Muscle layer of colon (tissue), 2 donors: ENCODE measurements at regions not wholly inside any gene's neighbourhood (a gene's known extent, or its start where the extent isn't known, plus 50 kb on each side); places are given as distances from the start of the nearest gene placed in this dataset.
"Not testable (repeated sequence)": the region's sequence is repeated elsewhere in the genome, so short reads cannot be mapped to it uniquely, and the experiment has no call there.

ENCODE experiments used
- H3K27ac ChIP-seq: one replicate; pipeline ENCODE4 v1.7.0; 2013; ENCODE audit warnings: low read depth, mild to moderate bottlenecking, low read length, moderate library complexity
- H3K27me3 ChIP-seq, 2 donors: one replicate each; pipeline ENCODE4 v1.7.0; 2013; ENCODE audit warnings: low read length in 2 of 2, mild to moderate bottlenecking in 2 of 2; ENCODE audit not compliant: insufficient read depth in 2 of 2, control insufficient read depth in 1 of 2
- H3K36me3 ChIP-seq: one replicate; pipeline ENCODE4 v1.7.0; 2013; ENCODE audit warnings: mild to moderate bottlenecking, low read length; ENCODE audit not compliant: insufficient read depth
- H3K4me1 ChIP-seq: one replicate; pipeline ENCODE4 v1.7.0; 2013; ENCODE audit warnings: mild to moderate bottlenecking, low read length; ENCODE audit not compliant: insufficient read depth
- H3K4me3 ChIP-seq, 2 donors: one replicate each; pipeline ENCODE4 v1.7.0; 2013; ENCODE audit warnings: low read length in 2 of 2, low read depth in 1 of 2, mild to moderate bottlenecking in 1 of 2, moderate library complexity in 1 of 2
- H3K9ac ChIP-seq: one replicate; pipeline ENCODE4 v1.7.0; 2013; ENCODE audit warnings: low read length
- H3K9me3 ChIP-seq: one replicate; pipeline ENCODE4 v1.7.0; 2013; ENCODE audit warnings: mild to moderate bottlenecking, low read length
- donor health status: abdominal sarcoma.
- donor health status: Adenocarcinoma of cecum.

DNA sequence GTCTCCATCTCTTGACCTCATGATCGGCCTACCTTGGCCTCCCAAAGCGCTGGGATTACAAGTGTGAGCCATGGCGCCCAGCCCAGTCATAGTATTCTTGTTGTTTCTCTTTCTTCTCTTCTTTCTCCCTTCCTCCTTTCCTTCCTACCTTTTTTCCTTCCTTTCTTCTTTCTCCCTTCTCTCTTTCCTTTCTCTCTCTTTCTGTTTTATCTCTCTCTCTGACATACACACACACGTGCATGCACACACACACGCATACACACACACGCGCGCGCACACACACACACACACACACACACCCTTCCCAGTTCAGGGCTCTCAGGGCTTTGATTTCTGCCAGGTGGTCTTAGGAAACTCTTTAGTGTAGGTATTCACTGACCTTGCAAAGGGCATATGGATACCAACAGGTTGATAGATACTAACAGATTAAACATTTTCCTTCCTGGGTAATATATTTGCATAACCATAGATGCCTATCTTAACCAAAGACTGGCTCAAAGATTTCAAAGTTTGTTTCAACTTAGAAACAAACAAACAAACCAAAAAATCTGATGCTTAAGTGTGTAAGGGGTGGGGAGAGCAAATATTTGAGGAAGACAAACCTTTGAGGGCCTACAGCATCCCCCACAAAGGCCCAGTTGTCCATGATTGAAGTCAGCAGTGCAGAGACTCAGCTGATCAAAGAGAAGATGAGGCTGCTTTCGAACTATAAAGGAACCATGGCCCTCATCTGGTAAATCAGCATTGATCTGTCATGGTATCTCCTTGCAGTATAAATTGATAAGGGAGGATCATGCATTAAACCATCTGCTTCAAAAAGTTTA, 288.2 kb upstream of the SEMA6A start:
- Histone ChIP-seq H3K27me3 (no peaks in the 10 kb centered on the region), H3K27ac (no peak overlapping the region), H3K9me3 (no peaks in the 10 kb centered on the region), H3K36me3 (no peaks in the 10 kb centered on the region), H3K4me3 (no peak overlapping the region), H3K9ac (no peak overlapping the region), H3K4me1 (no peaks in the 10 kb centered on the region)

DNA sequence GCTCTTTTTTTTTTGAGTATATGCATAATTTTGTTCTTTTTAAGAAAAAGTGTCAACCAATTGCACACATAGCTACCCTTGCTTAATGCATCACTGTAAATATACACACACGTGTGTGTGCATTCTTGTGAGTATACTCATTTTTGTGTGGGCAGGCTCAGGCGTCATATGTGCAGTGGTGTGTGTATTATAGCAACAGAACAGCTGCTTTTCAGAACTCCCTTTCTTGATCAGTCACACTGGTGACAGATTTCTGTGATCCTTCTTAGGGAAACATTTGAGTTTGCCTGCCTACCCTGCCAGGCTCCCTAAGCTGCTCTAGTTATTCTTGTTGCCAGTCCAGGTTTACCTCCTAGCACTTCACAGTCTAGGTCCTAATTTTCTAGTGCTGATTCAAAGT, 287.0 kb upstream of the SEMA6A start:
- H3K9ac ChIP-seq: no peak overlapping the region

DNA sequence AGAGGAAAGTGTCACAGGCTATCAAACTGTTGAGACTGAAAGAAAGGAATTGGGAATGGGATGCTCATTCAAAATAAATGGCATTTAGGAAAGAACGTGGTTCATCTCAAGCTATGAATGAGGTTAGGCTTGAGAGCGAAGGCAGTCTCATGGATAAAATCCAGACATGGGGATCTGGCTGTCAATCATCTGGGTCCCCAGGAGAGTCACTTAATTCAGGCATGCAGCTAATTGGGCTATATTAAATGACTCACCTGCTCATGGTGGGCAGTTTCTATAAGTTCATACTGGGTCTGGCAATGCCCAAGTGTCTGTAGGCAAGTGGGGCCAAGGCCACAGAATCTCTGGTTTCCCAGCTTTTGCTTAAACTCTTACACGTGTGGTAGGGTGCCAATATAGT, 286.5 kb upstream of the SEMA6A start:
- H3K4me3 ChIP-seq: no peak overlapping the region
- no peak overlapping the region for H3K27ac ChIP-seq
- no peaks in the 10 kb centered on the region for H3K9me3 ChIP-seq
- H3K27me3 ChIP-seq: no peaks in the 10 kb centered on the region
- H3K4me1 ChIP-seq: no peaks in the 10 kb centered on the region
- no peak overlapping the region for H3K9ac ChIP-seq
- H3K36me3 ChIP-seq: no peaks in the 10 kb centered on the region

More for the DNA sequence above, 287.0 kb upstream of the SEMA6A start:
- Histone ChIP-seq H3K27me3 (no peaks in the 10 kb centered on the region), H3K27ac (no peak overlapping the region), H3K36me3 (no peaks in the 10 kb centered on the region), H3K4me1 (no peaks in the 10 kb centered on the region), H3K4me3 (no peak overlapping the region), H3K9me3 (no peaks in the 10 kb centered on the region)

DNA sequence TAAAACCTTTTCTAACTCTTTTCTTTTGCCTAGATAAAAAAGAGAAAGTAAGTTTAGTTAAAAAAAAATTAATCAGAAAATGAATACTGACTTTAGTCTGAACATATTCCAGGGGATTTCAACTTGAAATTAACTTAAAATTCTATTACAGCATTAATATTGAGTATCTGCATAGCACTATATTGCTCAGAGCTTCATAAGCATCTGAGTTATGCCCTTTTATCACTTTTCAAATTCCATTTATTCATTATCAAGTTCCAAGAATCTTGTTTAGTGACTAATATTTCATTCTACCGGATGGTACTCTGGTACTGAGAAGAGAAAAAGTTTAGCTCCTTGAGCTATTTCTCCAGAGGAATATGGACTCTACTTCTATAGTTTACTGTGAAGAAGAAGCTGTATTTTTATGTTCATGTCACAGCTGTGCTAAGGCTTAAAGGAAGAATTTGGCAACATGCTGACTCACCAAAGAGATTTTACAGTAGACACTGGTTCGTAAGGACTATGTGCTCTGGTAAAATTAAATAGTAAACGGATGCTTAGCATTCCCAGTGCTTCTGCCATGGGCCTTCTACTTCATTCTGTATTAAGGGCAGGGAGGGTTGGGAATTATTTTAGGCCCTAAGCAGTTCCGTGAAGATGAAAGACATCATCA, 285.2 kb upstream of the SEMA6A start:
- Histone ChIP-seq H3K9ac (no peak overlapping the region), H3K4me1 (no peaks in the 10 kb centered on the region), H3K27me3 (no peaks in the 10 kb centered on the region), H3K4me3 (no peak overlapping the region), H3K36me3 (no peaks in the 10 kb centered on the region), H3K9me3 (no peaks in the 10 kb centered on the region), H3K27ac (no peak overlapping the region)

DNA sequence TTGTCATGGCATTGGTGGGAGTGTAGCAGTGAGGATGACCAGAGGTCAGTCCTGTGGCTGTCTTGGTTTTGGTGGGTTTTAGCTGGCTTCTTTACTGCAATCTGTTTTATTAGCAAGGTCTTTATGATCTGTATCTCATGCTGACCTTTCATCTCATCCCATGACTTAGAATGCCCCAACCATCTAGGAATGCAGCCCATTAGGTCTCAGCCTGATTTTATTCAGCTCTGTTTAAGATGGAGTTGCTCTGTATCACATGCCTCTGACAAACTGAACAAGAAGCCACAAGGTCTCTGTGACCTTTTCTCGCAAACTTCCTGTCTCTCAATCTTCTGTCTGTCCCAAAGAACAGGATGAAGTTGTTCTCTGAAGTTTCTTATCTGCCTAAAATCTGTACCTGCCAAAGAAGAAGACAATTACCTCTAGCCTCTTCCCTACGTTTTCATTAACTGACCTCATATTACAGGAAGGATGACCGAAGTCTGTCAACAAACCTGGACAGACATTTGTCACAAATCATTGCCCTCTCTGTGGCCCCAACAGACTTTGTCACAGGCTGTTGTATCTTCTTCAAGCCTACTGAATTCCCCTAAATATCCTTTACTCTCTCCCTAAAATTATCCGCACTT, 284.2 kb upstream of the SEMA6A start:
- no peaks in the 10 kb centered on the region for H3K27me3 ChIP-seq
- no peaks in the 10 kb centered on the region for H3K4me1 ChIP-seq
- H3K9ac ChIP-seq: no peak overlapping the region
- no peaks in the 10 kb centered on the region for H3K9me3 ChIP-seq
- H3K27ac ChIP-seq: no peak overlapping the region
- no peaks in the 10 kb centered on the region for H3K36me3 ChIP-seq
- H3K4me3 ChIP-seq: no peak overlapping the region

DNA sequence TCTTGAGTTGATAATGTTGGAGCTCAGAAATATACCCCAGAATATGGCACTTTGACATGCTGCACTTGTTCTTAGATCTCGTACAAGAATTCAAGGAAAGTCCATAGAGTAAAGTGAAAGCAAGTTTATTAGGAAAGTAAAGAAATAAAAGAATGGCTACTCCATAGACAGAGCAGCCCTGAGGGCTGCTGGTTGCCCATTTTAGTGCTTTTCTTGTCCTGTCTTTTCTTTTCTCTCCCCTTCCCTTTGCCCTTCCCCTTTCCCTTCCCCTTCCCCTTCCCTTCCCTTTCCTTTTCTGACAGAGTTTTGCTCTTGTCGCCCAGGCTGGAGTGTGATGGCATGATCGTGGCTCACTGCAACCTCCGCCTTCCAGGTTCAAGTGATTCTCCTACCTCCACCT, 283.4 kb upstream of the SEMA6A start:
- H3K4me3 ChIP-seq, H3K27ac ChIP-seq, H3K36me3 ChIP-seq, H3K4me1 ChIP-seq, H3K27me3 ChIP-seq, H3K9me3 ChIP-seq, H3K9ac ChIP-seq: not testable (repeated sequence)

DNA sequence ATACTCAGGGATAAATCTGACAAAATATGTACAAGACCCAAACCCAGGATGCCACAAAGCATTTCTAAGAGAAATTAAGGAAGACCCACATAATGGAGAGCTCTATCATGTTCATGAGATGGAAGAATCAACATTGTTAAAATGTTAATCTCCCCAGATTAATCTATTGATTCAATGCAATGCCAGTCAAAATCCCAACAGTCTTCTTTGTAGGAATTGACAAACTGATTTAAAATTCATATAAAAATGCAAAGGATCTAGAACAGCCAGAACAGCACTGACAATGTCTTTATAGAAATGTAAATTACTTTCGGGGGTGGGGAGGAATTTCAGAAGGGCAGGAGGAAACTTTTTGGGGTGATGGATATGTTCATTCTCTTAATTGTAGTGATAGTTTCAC, 281.6 kb upstream of the SEMA6A start:
- H3K9me3 ChIP-seq: no peaks in the 10 kb centered on the region
- no peak overlapping the region for H3K9ac ChIP-seq
- H3K27ac ChIP-seq: no peak overlapping the region
- no peaks in the 10 kb centered on the region for H3K27me3 ChIP-seq
- no peaks in the 10 kb centered on the region for H3K36me3 ChIP-seq
- H3K4me3 ChIP-seq: no peak overlapping the region
- no peaks in the 10 kb centered on the region for H3K4me1 ChIP-seq

DNA sequence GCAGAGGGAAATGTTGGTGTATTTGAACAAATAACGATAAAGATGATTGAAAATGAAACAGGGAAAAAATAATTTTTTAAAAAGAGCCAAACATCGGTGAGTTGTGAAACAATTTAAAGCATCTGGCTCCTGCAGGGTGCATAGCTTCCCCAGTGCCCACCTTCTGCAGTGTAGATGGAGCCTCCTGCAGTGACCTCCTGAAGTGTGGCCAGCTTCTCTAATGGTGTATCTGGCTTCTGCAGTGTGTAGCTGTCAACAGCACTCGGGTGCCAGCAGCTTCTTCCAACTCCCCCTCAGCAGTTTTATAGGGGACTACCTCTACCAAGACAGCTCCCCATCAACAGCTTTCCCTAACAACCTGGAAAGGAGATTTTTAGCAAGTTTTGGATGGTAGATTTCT, 279.4 kb upstream of the SEMA6A start:
- no peak overlapping the region for H3K9ac ChIP-seq
- H3K9me3 ChIP-seq: no peaks in the 10 kb centered on the region
- H3K36me3 ChIP-seq: no peaks in the 10 kb centered on the region
- H3K4me3 ChIP-seq: no peak overlapping the region
- H3K4me1 ChIP-seq: no peaks in the 10 kb centered on the region
- no peak overlapping the region for H3K27ac ChIP-seq
- no peaks in the 10 kb centered on the region for H3K27me3 ChIP-seq

DNA sequence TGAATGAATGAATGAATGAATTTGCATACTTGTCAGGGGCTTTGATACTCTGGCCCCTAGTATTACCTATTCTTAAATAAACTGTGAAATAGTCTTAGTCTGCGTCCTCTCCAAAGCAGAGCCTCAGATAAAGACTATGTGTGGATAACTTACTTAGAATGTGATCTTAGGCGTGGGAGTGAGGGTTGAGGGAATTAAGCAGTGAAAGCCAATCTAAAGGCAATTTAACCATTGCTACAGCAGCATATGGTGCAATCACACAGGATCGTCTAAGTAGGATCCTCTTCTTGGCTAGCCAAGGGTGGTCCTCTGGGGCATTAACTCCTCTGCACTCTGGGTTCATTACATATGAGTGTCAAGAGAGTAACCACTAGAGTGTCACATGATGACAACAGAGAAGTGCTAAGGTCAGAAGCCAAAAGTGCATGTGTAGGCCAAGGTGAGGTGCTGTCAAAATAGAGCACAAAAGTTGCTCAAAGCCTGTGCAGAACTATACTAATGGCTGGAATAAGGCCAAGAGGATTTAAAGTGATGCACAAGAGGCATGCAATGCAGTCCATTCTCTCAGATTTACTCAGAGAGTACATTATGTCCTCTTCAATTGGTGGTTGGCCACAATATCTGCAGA, 274.4 kb upstream of the SEMA6A start:
- no peaks in the 10 kb centered on the region for H3K36me3 ChIP-seq
- H3K27me3 ChIP-seq: no peaks in the 10 kb centered on the region
- no peak overlapping the region for H3K27ac ChIP-seq
- no peaks in the 10 kb centered on the region for H3K4me1 ChIP-seq
- H3K4me3 ChIP-seq: no peak overlapping the region
- no peaks in the 10 kb centered on the region for H3K9me3 ChIP-seq
- H3K9ac ChIP-seq: no peak overlapping the region

DNA sequence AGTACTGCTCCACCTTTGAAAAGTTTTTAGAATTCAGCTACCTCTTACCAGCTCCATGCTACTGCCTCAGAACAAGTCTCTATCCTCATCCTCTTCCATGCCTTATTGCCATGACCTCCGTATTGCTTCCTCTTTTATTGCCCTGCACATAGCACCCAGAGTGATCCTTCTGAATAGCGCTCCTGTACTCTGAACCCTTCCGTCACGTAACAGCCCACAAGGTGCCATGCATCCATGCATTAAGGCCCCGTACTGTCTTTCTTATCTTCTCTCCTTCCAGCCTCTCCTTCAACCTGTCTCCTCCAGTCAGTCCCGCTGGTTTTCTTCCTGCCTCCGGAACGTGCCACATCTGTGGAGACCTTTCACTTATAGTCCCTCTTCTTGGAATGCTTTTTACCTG, 273.3 kb upstream of the SEMA6A start:
- H3K4me1 ChIP-seq: no peaks in the 10 kb centered on the region
- H3K36me3 ChIP-seq: no peaks in the 10 kb centered on the region
- no peak overlapping the region for H3K9ac ChIP-seq
- no peaks in the 10 kb centered on the region for H3K9me3 ChIP-seq
- H3K27me3 ChIP-seq: no peaks in the 10 kb centered on the region
- no peak overlapping the region for H3K4me3 ChIP-seq
- H3K27ac ChIP-seq: no peak overlapping the region

DNA sequence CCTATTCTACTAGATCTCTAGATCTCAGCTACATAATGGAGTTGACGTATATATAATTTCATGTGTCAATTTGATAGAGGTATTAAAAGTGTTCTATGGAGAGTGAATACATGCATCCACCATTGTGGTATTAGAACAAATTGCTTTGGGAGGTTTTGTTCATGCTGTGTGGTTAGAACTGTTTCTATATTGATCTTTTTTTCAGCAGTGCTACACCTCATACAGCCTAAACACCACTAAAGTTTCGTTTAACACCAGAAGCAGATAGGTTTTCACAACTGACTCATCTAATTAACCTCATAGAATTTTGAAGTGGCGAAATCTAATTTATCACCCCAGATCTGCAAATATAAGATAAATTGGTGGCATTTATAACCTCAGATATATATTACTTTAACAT, 269.4 kb upstream of the SEMA6A start:
- H3K4me3 ChIP-seq: no peak overlapping the region
- no peaks in the 10 kb centered on the region for H3K27me3 ChIP-seq
- no peak overlapping the region for H3K9ac ChIP-seq
- no peaks in the 10 kb centered on the region for H3K4me1 ChIP-seq
- no peak overlapping the region for H3K27ac ChIP-seq
- H3K9me3 ChIP-seq: no peaks in the 10 kb centered on the region
- no peaks in the 10 kb centered on the region for H3K36me3 ChIP-seq
